HEK293 (cell line): ENCODE measurements at regions not wholly inside any gene's neighbourhood (a gene's known extent, or its start where the extent isn't known, plus 50 kb on each side); places are given as distances from the start of the nearest gene placed in this dataset.

Experiments
- CTCF ChIA-PET: fragments of 350-600 bp; formaldehyde crosslinking; extraction: SDS; loops from one replicate; lab custom pipeline; 2021; ENCODE audit warnings: antibody characterized with exemption; lab: Yijun Ruan, JAX
- POLR2A ChIA-PET: fragments of 300-600 bp; formaldehyde crosslinking; extraction: SDS; loops from one replicate; lab custom pipeline; 2020; ENCODE audit warnings: antibody characterized with exemption, inconsistent platforms; lab: Yijun Ruan, JAX
- H3K27ac ChIP-seq: fragments of 200-500 bp; sonication (Bioruptor generic); 2 replicates; pipeline ENCODE4 v1.5.1; 2014; ENCODE audit warnings: low read depth, low read length, control low read depth, inconsistent platforms; ENCODE audit errors: extremely low read depth
- H3K36me3 ChIP-seq, 2 experiments: fragments of 200-500 bp in 1 of 2; sonication (Bioruptor generic) in 1 of 2; 1 replicate in 1 of 2; 2 replicates in 1 of 2; pipeline ENCODE4 v1.5.1; 2014 to 2017; ENCODE audit warnings: inconsistent platforms in 2 of 2, low read length in 2 of 2; ENCODE audit not compliant: control insufficient read depth in 2 of 2, insufficient read depth in 1 of 2
- H3K4me1 ChIP-seq: fragments of 200-500 bp; sonication (Bioruptor generic); 2 replicates; pipeline ENCODE4 v1.5.1; 2014; ENCODE audit warnings: mild to moderate bottlenecking, low read length, inconsistent platforms; ENCODE audit not compliant: control insufficient read depth, insufficient read depth
- H3K4me3 ChIP-seq: 2 replicates; pipeline ENCODE4 v1.5.1; 2011; ENCODE audit warnings: low read depth, mild to moderate bottlenecking, control low read depth, low read length, moderate library complexity
- H3K9me3 ChIP-seq: fragments of 200-500 bp; sonication (Bioruptor generic); 2 replicates; pipeline ENCODE4 v1.5.1; 2014; ENCODE audit warnings: low read depth, low read length, inconsistent platforms; ENCODE audit not compliant: control insufficient read depth, insufficient read depth
- FEZF1 ChIP-seq: fragments of 450-650 bp; formaldehyde crosslinking; IDR thresholded peaks from 2 replicates; pipeline ENCODE4 v1.5.1; 2016; ENCODE audit warnings: missing biosample characterization, missing genetic modification characterization
- GLI4 ChIP-seq: fragments of 450-650 bp; formaldehyde crosslinking; IDR thresholded peaks from 2 replicates; pipeline ENCODE4 v1.5.1; 2016; ENCODE audit warnings: missing biosample characterization, missing genetic modification characterization
- MYNN ChIP-seq: fragments of 450-650 bp; formaldehyde crosslinking; IDR thresholded peaks from 2 replicates; pipeline ENCODE4 v1.5.1; 2016; ENCODE audit warnings: missing biosample characterization, missing genetic modification characterization, borderline replicate concordance
- MZF1 ChIP-seq: fragments of 450-650 bp; formaldehyde crosslinking; IDR thresholded peaks from 2 replicates; pipeline ENCODE4 v1.5.1; 2017; ENCODE audit warnings: missing biosample characterization, missing genetic modification characterization, borderline replicate concordance
- REPIN1 ChIP-seq: fragments of 450-650 bp; formaldehyde crosslinking; IDR thresholded peaks from 2 replicates; pipeline ENCODE4 v1.5.1; 2017; ENCODE audit warnings: missing biosample characterization, missing genetic modification characterization, low read depth
- SCRT2 ChIP-seq: fragments of 450-650 bp; formaldehyde crosslinking; IDR thresholded peaks from 2 replicates; pipeline ENCODE4 v1.5.1; 2016; ENCODE audit warnings: missing biosample characterization, missing genetic modification characterization
- ZBTB8A ChIP-seq: fragments of 450-650 bp; formaldehyde crosslinking; IDR thresholded peaks from 2 replicates; pipeline ENCODE4 v1.5.1; 2016; ENCODE audit warnings: missing biosample characterization, missing genetic modification characterization
- ZFHX2 ChIP-seq: fragments of 450-650 bp; formaldehyde crosslinking; conservative IDR thresholded peaks from 2 replicates; pipeline ENCODE4 v1.5.1; 2016; ENCODE audit warnings: missing biosample characterization, missing genetic modification characterization
- ZFP41 ChIP-seq: fragments of 450-650 bp; formaldehyde crosslinking; IDR thresholded peaks from 2 replicates; pipeline ENCODE4 v1.5.1; 2016; ENCODE audit warnings: missing biosample characterization, missing genetic modification characterization, borderline replicate concordance
- ZNF10 ChIP-seq: fragments of 450-650 bp; formaldehyde crosslinking; IDR thresholded peaks from 2 replicates; pipeline ENCODE4 v1.5.1; 2017; ENCODE audit warnings: missing biosample characterization, missing genetic modification characterization
- ZNF239 ChIP-seq: fragments of 450-650 bp; formaldehyde crosslinking; IDR thresholded peaks from 2 replicates; pipeline ENCODE4 v1.5.1; 2016; ENCODE audit warnings: missing biosample characterization, missing genetic modification characterization
- ZNF280D ChIP-seq: fragments of 450-650 bp; formaldehyde crosslinking; IDR thresholded peaks from 2 replicates; pipeline ENCODE4 v1.5.1; 2016; ENCODE audit warnings: missing biosample characterization, missing genetic modification characterization
- ZNF473 ChIP-seq: fragments of 450-650 bp; formaldehyde crosslinking; IDR thresholded peaks from 2 replicates; pipeline ENCODE4 v1.5.1; 2017; ENCODE audit warnings: missing biosample characterization, missing genetic modification characterization
- ZNF530 ChIP-seq: fragments of 450-650 bp; formaldehyde crosslinking; IDR thresholded peaks from 2 replicates; pipeline ENCODE4 v1.5.1; 2016; ENCODE audit warnings: low read depth, missing biosample characterization, missing genetic modification characterization
- ZNF571 ChIP-seq: fragments of 450-650 bp; formaldehyde crosslinking; IDR thresholded peaks from 2 replicates; pipeline ENCODE4 v1.5.0; 2017; ENCODE audit warnings: missing biosample characterization, missing genetic modification characterization
- ZNF585B ChIP-seq: fragments of 450-650 bp; formaldehyde crosslinking; IDR thresholded peaks from 2 replicates; pipeline ENCODE4 v1.5.1; 2016; ENCODE audit warnings: missing biosample characterization, missing genetic modification characterization
- ZNF658 ChIP-seq: fragments of 450-650 bp; formaldehyde crosslinking; IDR thresholded peaks from 2 replicates; pipeline ENCODE4; 2016; ENCODE audit warnings: missing biosample characterization, missing genetic modification characterization
- ZNF701 ChIP-seq: fragments of 450-650 bp; formaldehyde crosslinking; IDR thresholded peaks from 2 replicates; pipeline ENCODE4 v1.5.1; 2016; ENCODE audit warnings: missing biosample characterization, missing genetic modification characterization
- TF ChIP-seq, protein P1 (sequence below): fragments of 450-650 bp; formaldehyde crosslinking; IDR thresholded peaks from 2 replicates; pipeline ENCODE4 v1.5.1; 2016; ENCODE audit warnings: missing biosample characterization, missing genetic modification characterization
- TF ChIP-seq, protein P2 (sequence below): fragments of 450-650 bp; formaldehyde crosslinking; conservative IDR thresholded peaks from 2 replicates; pipeline ENCODE4 v1.5.1; 2016; ENCODE audit warnings: low read depth, missing biosample characterization, missing genetic modification characterization

DNA sequence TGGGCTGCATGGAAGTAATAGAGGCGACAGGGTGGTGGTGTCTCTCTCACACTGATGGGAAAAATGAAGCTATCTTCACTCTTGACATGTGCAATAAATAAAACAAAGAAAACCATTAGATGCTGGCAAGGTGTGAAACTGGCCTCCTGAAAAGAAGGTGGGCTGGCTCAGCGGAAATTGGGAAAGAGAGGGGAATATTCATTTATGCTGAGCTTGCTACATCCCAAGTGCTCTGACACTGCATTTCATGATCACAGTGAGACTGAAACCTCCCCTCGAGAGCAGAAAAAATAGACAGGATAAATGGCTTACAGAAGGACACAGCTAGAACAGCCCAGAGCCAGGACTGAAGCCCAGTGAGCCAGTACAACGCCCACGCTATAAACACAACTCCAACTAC is 112.1 kb upstream of the SMLR1 start:
- ChIA-PET CTCF (interaction anchor here (0.7 to 2.0 kb wide), 3 partner anchors 17 to 402 kb away, joined by 3 to 7 read pairs (median 4); no protein-coding TSS in a partner anchor), POLR2A (no interaction called here)
- H3K36me3 ChIP-seq: no peaks in the 10 kb centered on the region
- H3K4me3 ChIP-seq: no peak overlapping the region
- no peaks in the 10 kb centered on the region; the same call in 1 of the 2 replicates for H3K9me3 ChIP-seq
- TF ChIP-seq ZNF239 (tag by site-specific recombination) (no peak), MYNN (tag by site-specific recombination) (no peak), SCRT2 (no peak), ZNF658 (tag by site-specific recombination) (no peak), ZNF530 (no peak), FEZF1 (tag by site-specific recombination) (no peak), ZNF701 (tag by site-specific recombination) (no peak), ZNF280D (tag by site-specific recombination) (no peak), REPIN1 (no peak), ZNF10 (tag by site-specific recombination) (no peak), ZFHX2 (tag by site-specific recombination) (no peak), ZNF585B (tag by site-specific recombination) (no peak), ZFP41 (tag by site-specific recombination) (no peak), ZNF571 (tag by site-specific recombination) (no peak), GLI4 (no peak), ZNF473 (no peak), ZBTB8A (tag by site-specific recombination) (no peak)
- TF ChIP-seq, protein P1, sequence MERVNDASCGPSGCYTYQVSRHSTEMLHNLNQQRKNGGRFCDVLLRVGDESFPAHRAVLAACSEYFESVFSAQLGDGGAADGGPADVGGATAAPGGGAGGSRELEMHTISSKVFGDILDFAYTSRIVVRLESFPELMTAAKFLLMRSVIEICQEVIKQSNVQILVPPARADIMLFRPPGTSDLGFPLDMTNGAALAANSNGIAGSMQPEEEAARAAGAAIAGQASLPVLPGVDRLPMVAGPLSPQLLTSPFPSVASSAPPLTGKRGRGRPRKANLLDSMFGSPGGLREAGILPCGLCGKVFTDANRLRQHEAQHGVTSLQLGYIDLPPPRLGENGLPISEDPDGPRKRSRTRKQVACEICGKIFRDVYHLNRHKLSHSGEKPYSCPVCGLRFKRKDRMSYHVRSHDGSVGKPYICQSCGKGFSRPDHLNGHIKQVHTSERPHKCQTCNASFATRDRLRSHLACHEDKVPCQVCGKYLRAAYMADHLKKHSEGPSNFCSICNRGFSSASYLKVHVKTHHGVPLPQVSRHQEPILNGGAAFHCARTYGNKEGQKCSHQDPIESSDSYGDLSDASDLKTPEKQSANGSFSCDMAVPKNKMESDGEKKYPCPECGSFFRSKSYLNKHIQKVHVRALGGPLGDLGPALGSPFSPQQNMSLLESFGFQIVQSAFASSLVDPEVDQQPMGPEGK: no peak
- TF ChIP-seq, protein P2, sequence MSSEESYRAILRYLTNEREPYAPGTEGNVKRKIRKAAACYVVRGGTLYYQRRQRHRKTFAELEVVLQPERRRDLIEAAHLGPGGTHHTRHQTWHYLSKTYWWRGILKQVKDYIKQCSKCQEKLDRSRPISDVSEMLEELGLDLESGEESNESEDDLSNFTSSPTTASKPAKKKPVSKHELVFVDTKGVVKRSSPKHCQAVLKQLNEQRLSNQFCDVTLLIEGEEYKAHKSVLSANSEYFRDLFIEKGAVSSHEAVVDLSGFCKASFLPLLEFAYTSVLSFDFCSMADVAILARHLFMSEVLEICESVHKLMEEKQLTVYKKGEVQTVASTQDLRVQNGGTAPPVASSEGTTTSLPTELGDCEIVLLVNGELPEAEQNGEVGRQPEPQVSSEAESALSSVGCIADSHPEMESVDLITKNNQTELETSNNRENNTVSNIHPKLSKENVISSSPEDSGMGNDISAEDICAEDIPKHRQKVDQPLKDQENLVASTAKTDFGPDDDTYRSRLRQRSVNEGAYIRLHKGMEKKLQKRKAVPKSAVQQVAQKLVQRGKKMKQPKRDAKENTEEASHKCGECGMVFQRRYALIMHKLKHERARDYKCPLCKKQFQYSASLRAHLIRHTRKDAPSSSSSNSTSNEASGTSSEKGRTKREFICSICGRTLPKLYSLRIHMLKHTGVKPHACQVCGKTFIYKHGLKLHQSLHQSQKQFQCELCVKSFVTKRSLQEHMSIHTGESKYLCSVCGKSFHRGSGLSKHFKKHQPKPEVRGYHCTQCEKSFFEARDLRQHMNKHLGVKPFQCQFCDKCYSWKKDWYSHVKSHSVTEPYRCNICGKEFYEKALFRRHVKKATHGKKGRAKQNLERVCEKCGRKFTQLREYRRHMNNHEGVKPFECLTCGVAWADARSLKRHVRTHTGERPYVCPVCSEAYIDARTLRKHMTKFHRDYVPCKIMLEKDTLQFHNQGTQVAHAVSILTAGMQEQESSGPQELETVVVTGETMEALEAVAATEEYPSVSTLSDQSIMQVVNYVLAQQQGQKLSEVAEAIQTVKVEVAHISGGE (tag by site-specific recombination): no peak
- H3K4me1 ChIP-seq: no peaks in the 10 kb centered on the region
- H3K27ac ChIP-seq: no peak overlapping the region

GRCh38 chr6:130716466-130716865 is 110.7 kb upstream of the SMLR1 start:
- Histone ChIP-seq H3K27ac (no peak overlapping the region), H3K4me3 (no peak overlapping the region), H3K36me3 (no peaks in the 10 kb centered on the region), H3K4me1 (no peaks in the 10 kb centered on the region), H3K9me3 (no peaks in the 10 kb centered on the region; the same call in 1 of the 2 replicates)
- ChIA-PET POLR2A (no interaction called here), CTCF (interaction anchor here (0.6 to 2.0 kb wide), 3 partner anchors 18 to 1219 kb away, joined by 4 to 7 read pairs (median 5); no protein-coding TSS in a partner anchor)
- TF ChIP-seq FEZF1 (tag by site-specific recombination) (peak; percentile 40; the same call in 1 of the 2 replicates), MZF1 (tag by site-specific recombination) (no peak)
